OCI-LY1 (cell line): ENCODE measurements at regions not wholly inside any gene's neighbourhood (a gene's known extent, or its start where the extent isn't known, plus 50 kb on each side); places are given as distances from the start of the nearest gene placed in this dataset.

Experiments used
- CTCF ChIP-seq: fragments of 200-600 bp; sonication (generic), shearing (Covaris generic); IDR thresholded peaks from 2 replicates; pipeline ENCODE4 v1.5.1; 2017; ENCODE audit warnings: mild to moderate bottlenecking, antibody characterized with exemption, low read length, moderate library complexity, mixed read lengths
- EZH2 ChIP-seq: fragments of 200-600 bp; sonication (generic), shearing (Covaris generic); IDR thresholded peaks from 2 replicates; pipeline ENCODE4 v1.8.0; 2017; ENCODE audit warnings: borderline replicate concordance, mixed run types, mild to moderate bottlenecking, antibody characterized with exemption, low read length, moderate library complexity, mixed read lengths

GRCh38 chr2:8290771-8291352, 391.0 kb upstream of the ID2 start:
- TF ChIP-seq CTCF (no peak), EZH2 (no peak)
